ENCODE measurements at regions not wholly inside any gene's neighbourhood (a gene's known extent, or its start where the extent isn't known, plus 50 kb on each side); places are given as distances from the start of the nearest gene placed in this dataset.
A peak's percentile ranks its signal among the peaks of the same experiment; 100 is the strongest.

DNA sequence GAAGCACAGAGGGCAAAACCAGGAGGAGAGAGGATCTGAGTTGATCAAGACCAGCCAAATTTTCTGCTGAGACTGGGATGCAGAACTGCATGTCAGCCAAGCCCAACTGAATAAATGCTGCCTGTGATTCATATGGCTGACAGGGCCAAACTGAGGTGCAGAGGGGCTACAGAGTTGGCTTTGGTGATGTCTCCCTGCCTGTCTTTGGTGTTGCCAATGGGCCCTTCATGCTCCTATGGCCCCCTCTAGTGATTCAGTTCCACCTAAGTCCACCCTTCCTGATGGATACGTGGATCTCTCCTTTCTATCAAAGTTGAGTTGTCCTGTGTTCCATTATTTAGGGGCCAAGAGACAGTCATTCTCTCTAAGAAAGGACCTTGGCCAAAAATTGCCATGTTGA lies 163.6 kb upstream of the TLE4 start:
- TF ChIP-seq, protein P1, sequence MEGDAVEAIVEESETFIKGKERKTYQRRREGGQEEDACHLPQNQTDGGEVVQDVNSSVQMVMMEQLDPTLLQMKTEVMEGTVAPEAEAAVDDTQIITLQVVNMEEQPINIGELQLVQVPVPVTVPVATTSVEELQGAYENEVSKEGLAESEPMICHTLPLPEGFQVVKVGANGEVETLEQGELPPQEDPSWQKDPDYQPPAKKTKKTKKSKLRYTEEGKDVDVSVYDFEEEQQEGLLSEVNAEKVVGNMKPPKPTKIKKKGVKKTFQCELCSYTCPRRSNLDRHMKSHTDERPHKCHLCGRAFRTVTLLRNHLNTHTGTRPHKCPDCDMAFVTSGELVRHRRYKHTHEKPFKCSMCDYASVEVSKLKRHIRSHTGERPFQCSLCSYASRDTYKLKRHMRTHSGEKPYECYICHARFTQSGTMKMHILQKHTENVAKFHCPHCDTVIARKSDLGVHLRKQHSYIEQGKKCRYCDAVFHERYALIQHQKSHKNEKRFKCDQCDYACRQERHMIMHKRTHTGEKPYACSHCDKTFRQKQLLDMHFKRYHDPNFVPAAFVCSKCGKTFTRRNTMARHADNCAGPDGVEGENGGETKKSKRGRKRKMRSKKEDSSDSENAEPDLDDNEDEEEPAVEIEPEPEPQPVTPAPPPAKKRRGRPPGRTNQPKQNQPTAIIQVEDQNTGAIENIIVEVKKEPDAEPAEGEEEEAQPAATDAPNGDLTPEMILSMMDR (IDR thresholded peaks at IDR 0.05) = no peak

DNA sequence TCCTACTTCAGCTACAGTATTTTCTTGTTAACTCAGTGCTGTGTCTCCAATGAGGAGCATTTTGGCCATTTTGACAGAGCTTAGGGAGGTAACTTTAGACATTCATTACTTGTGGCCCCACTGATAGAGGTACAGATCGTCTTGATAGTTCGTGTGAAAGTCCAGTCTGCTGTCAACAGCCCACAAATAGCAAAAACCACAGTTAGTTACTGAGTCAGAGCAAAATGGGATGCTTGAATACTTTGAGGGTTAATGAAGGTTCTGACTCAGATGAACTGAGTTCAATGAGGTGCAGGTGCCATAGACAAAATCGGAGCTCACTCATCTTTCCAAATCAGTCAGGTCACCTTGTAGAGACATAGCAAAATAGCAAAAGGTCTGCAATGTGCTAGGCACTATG lies 163.1 kb upstream of the TLE4 start:
- TF ChIP-seq, protein P1 (IDR thresholded peaks at IDR 0.05) = no peak

DNA sequence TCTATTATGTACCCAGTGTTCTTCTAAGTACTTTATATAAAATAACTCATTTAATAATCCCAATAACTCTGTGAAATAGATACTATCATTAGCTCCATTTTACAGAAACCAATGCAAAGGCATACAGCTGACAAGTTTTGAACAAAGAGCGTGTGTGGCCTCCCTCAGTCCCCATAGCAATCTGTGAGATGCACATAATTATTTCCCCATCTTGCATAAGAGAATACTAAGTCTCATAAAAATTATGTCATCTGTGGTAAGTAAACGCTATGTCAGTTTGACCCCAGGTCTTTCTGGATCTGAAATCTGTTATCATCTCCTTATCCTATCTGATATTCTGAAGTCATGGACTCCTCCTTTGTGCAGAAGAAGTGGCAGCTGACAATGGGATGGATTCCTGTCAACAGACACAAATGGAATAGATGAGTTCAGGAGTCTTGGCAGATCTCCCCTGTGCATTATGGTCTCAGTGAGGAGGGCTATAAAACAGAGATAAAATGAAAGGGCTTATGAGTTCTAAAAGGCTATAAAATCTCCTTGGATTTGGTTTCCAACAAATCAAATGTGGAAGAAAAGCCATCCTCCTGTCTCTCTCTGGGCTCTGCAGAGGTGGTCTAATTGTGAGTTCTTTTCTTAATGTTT lies 162.5 kb upstream of the TLE4 start:
- TF ChIP-seq, protein P1 (IDR thresholded peaks at IDR 0.05) = no peak

DNA sequence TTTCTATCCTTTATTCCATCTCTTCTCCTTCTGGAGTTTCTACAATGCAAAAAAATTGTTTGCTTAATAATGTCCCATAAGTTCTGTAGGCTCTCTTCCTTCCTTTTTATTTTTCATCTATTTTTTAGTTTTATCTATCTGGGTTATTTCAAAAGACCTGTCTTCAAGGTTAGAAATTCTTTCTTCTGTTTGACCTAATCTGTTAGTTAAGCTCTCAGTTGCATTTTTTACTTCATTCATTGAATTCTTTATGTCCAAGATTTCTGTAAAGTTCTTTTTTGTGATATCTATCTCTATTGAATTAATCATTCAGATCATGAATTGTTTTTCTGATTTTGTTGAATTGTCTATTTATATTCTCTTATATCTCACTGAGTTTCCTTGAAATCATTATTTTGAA lies 145.9 kb upstream of the TLE4 start:
- TF ChIP-seq, protein P1 (IDR thresholded peaks at IDR 0.05) = no peak

DNA sequence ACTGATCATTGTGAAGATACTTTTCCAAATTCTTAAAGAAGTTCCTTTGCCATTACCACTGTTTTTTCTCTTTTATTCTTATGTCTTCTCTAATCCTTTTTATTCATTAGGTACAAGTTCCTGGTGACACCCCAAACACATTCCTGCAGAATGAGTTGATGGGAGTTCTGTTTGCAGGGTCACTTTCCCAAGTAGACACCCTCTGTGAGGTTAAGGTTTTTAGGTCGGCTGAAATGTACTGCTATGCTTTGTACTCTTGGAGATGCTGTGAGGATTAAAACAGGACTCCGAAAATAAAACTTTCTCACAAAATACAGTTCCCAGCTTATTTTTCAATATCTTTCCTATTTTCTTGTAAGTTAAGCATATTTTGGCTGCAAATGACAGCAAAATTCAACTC lies 143.3 kb upstream of the TLE4 start:
- TF ChIP-seq, protein P1 (IDR thresholded peaks at IDR 0.05) = no peak

DNA sequence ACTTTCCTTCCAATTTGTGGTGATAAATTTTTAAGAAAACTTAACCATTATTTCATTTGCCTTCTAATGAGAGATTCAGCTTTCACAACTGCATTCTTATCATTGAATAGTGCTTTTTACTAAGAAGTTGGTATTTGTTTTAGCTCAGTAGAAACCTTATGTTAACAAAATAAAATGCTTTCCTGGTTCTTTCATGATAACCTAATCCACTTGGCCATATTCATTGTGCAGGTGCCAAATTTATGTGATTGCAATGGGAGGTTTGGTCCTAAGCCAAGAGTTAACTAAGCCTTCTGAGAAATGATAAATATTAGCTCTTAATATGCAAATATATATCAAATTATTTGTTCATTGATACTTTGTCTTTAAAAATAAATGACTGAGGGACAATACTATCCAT lies 141.1 kb upstream of the TLE4 start:
- TF ChIP-seq, protein P1 (IDR thresholded peaks at IDR 0.05) = no peak

DNA sequence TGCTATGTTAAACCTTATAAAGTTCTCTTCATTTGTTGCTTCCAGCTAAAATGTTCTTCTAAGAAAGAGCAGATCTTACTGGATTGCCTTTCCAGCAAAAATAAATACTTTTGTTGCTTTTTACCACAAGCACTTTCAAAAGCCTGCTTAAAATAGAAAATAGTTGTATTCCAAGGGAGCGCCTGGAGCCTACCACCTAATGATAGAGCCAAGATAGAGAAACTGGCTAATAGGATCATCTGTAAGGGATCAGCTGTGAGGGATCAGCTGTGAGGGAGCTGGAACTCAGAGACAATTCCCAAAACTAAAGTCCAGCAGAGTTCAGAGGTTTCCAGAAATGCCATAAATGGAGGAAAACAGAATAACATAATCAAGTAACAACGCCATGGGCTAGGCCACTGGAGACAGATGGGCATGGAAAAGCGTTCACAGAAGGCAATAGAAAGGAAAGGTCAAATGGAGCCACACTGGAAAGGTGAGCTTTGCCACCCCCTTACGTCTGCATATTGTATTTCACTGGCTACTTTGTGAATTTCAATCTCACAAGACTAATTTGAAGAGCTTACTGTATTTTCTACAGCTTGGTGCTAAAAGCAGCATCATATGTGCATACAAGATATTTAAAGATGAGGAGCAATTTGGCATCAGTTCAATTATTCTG lies 140.6 kb upstream of the TLE4 start:
- TF ChIP-seq, protein P1 (IDR thresholded peaks at IDR 0.05) = peak; percentile 22; the same call in 1 of the 2 replicates

All from LNCAP (cell line).